H9 (cell line): ENCODE measurements at regions not wholly inside any gene's neighbourhood (a gene's known extent, or its start where the extent isn't known, plus 50 kb on each side); places are given as distances from the start of the nearest gene placed in this dataset.

Experiments
- DNase-seq: peaks from one replicate; pipeline ENCODE4 v3.0.0-alpha.2; 2017
- H2AFZ ChIP-seq: one replicate; pipeline ENCODE4 v1.6.1; 2013; ENCODE audit warnings: mild to moderate bottlenecking, low read length, control low read depth, moderate library complexity
- H2AK5ac ChIP-seq: 2 replicates; pipeline ENCODE4 v1.6.1; 2013; ENCODE audit warnings: low read length, control low read depth, mixed read lengths; ENCODE audit not compliant: insufficient read length
- H2BK120ac ChIP-seq: one replicate; pipeline ENCODE4 v1.6.1; 2013; ENCODE audit warnings: low read depth, mild to moderate bottlenecking, low read length, control low read depth, inconsistent platforms; ENCODE audit not compliant: poor library complexity, severe bottlenecking
- H2BK12ac ChIP-seq: 2 replicates; pipeline ENCODE4 v1.6.1; 2013; ENCODE audit warnings: low read length, control low read depth, mixed read lengths, low read depth; ENCODE audit not compliant: insufficient read length
- H2BK15ac ChIP-seq: 2 replicates; pipeline ENCODE4 v1.6.1; 2013; ENCODE audit warnings: low read depth, low read length, control low read depth
- H2BK20ac ChIP-seq: one replicate; pipeline ENCODE4 v1.6.1; 2013; ENCODE audit warnings: low read depth, mild to moderate bottlenecking, low read length, control low read depth, inconsistent platforms; ENCODE audit not compliant: poor library complexity, severe bottlenecking
- H2BK5ac ChIP-seq: 2 replicates; pipeline ENCODE4 v1.6.1; 2013; ENCODE audit warnings: low read length, control low read depth, mixed read lengths; ENCODE audit not compliant: insufficient read length
- H3K14ac ChIP-seq: 2 replicates; pipeline ENCODE4 v1.6.1; 2013; ENCODE audit warnings: low read length, control low read depth; ENCODE audit not compliant: insufficient read depth
- H3K18ac ChIP-seq: 2 replicates; pipeline ENCODE4 v1.6.1; 2013; ENCODE audit warnings: low read depth, mild to moderate bottlenecking, mixed read lengths, low read length, control low read depth; ENCODE audit not compliant: insufficient read length
- H3K23ac ChIP-seq: 2 replicates; pipeline ENCODE4 v1.6.1; 2013; ENCODE audit warnings: low read length, control low read depth, mixed read lengths, low read depth; ENCODE audit not compliant: insufficient read length
- H3K23me2 ChIP-seq: 2 replicates; pipeline ENCODE4 v1.6.1; 2013; ENCODE audit warnings: low read depth, mild to moderate bottlenecking, mixed read lengths, low read length, control low read depth; ENCODE audit not compliant: insufficient read length, poor library complexity, severe bottlenecking
- H3K27ac ChIP-seq: 2 replicates; pipeline ENCODE4 v1.5.1; 2013; ENCODE audit warnings: low read length, control low read depth, mixed read lengths, low read depth; ENCODE audit not compliant: insufficient read length
- H3K27me3 ChIP-seq: 2 replicates; pipeline ENCODE4 v1.6.1; 2013; ENCODE audit warnings: low read length, control low read depth, inconsistent platforms; ENCODE audit not compliant: insufficient read depth
- H3K4ac ChIP-seq: 2 replicates; pipeline ENCODE4 v1.6.1; 2013; ENCODE audit warnings: low read depth, mild to moderate bottlenecking, control low read depth, inconsistent platforms, low read length, moderate library complexity
- H3K4me1 ChIP-seq: 2 replicates; pipeline ENCODE4 v1.6.1; 2013; ENCODE audit warnings: low read length, control low read depth, inconsistent platforms; ENCODE audit not compliant: insufficient read depth
- H3K4me2 ChIP-seq: 2 replicates; pipeline ENCODE4 v1.6.1; 2013; ENCODE audit warnings: low read length, control low read depth, mixed read lengths; ENCODE audit not compliant: insufficient read length, insufficient read depth
- H3K56ac ChIP-seq: 2 replicates; pipeline ENCODE4 v1.6.1; 2013; ENCODE audit warnings: low read depth, mild to moderate bottlenecking, mixed read lengths, low read length, control low read depth; ENCODE audit not compliant: insufficient read length
- H3K79me1 ChIP-seq: 2 replicates; pipeline ENCODE4 v1.6.1; 2013; ENCODE audit warnings: low read depth, mild to moderate bottlenecking, moderate library complexity, low read length, control low read depth, inconsistent platforms; ENCODE audit not compliant: insufficient read depth, poor library complexity, severe bottlenecking
- H3K79me2 ChIP-seq: 2 replicates; pipeline ENCODE4 v1.6.1; 2013; ENCODE audit warnings: low read length, control low read depth, inconsistent platforms; ENCODE audit not compliant: insufficient read depth
- H3K9ac ChIP-seq: 2 replicates; pipeline ENCODE4 v1.6.1; 2013; ENCODE audit warnings: low read length, control low read depth, mixed read lengths; ENCODE audit not compliant: insufficient read length; ENCODE audit errors: extremely low read depth
- H3K9me3 ChIP-seq: one replicate; pipeline ENCODE4 v1.6.1; 2013; ENCODE audit warnings: low read depth, low read length, inconsistent platforms; ENCODE audit not compliant: control insufficient read depth
- H3T11ph ChIP-seq: one replicate; pipeline ENCODE4 v1.6.1; 2013; ENCODE audit warnings: mild to moderate bottlenecking, low read length, control low read depth, inconsistent platforms
- H4K20me1 ChIP-seq: one replicate; pipeline ENCODE4 v1.6.1; 2013; ENCODE audit not compliant: control insufficient read depth, insufficient read length, insufficient read depth
- H4K5ac ChIP-seq: 2 replicates; pipeline ENCODE4 v1.6.1; 2013; ENCODE audit warnings: low read depth, mild to moderate bottlenecking, mixed read lengths, low read length, control low read depth; ENCODE audit not compliant: insufficient read length
- H4K8ac ChIP-seq: replicated peaks from 2 replicates; pipeline ENCODE4 v1.6.1; 2013; ENCODE audit warnings: low read length, control low read depth, mixed read lengths, low read depth; ENCODE audit not compliant: insufficient read length
- H4K91ac ChIP-seq: 2 replicates; pipeline ENCODE4 v1.6.1; 2013; ENCODE audit warnings: low read depth, mild to moderate bottlenecking, moderate library complexity, mixed read lengths, low read length, control low read depth; ENCODE audit not compliant: insufficient read length
- H3K27ac Mint-ChIP-seq, 3 experiments: 2 replicates in 2 of 3; 3 replicates in 1 of 3; pipeline ENCODE4 v1.8.0; 2020 to 2021; ENCODE audit warnings: mixed read lengths in 3 of 3, mild to moderate bottlenecking in 1 of 3, moderate library complexity in 1 of 3
- H3K27me3 Mint-ChIP-seq: 2 replicates; pipeline ENCODE4 v1.8.0; 2021; ENCODE audit warnings: low read depth, mild to moderate bottlenecking, moderate library complexity, mixed read lengths
- H3K36me3 Mint-ChIP-seq, 3 experiments: 2 replicates in 2 of 3; 3 replicates in 1 of 3; pipeline ENCODE4 v1.8.0; 2020 to 2021; ENCODE audit warnings: low read depth in 3 of 3, mixed read lengths in 3 of 3; ENCODE audit not compliant: insufficient read depth in 1 of 3
- H3K4me1 Mint-ChIP-seq, 2 experiments: 2 replicates each; pipeline ENCODE4 v1.8.0; 2020; ENCODE audit warnings: mixed read lengths in 2 of 2
- H3K4me3 Mint-ChIP-seq, 2 experiments: 2 replicates in 1 of 2; 3 replicates in 1 of 2; pipeline ENCODE4 v1.8.0; 2020 to 2021; ENCODE audit warnings: mild to moderate bottlenecking in 2 of 2, mixed read lengths in 2 of 2, moderate library complexity in 1 of 2
- H3K9me3 Mint-ChIP-seq, 2 experiments: 2 replicates in 1 of 2; 3 replicates in 1 of 2; pipeline ENCODE4 v1.8.0; 2020; ENCODE audit warnings: mild to moderate bottlenecking in 2 of 2, mixed read lengths in 2 of 2, moderate library complexity in 1 of 2
- CTCF ChIP-seq: fragments of 200-600 bp; sonication (generic); conservative IDR thresholded peaks from 3 replicates; pipeline ENCODE4 v1.8.0; 2021; ENCODE audit warnings: antibody characterized with exemption, mild to moderate bottlenecking
- WGBS: extraction: QIAGEN DNeasy Blood & Tissue Kit; methylation state at CpG from one replicate; pipeline ENCODE4 v1.1.7; 2013; ENCODE audit warnings: missing lambda C conversion rate, low lambda C conversion rate, mixed read lengths; ENCODE audit not compliant: insufficient read length; ENCODE audit errors: extremely low coverage; 5-methylcytosine and 5-hydroxymethylcytosine counted together

DNA sequence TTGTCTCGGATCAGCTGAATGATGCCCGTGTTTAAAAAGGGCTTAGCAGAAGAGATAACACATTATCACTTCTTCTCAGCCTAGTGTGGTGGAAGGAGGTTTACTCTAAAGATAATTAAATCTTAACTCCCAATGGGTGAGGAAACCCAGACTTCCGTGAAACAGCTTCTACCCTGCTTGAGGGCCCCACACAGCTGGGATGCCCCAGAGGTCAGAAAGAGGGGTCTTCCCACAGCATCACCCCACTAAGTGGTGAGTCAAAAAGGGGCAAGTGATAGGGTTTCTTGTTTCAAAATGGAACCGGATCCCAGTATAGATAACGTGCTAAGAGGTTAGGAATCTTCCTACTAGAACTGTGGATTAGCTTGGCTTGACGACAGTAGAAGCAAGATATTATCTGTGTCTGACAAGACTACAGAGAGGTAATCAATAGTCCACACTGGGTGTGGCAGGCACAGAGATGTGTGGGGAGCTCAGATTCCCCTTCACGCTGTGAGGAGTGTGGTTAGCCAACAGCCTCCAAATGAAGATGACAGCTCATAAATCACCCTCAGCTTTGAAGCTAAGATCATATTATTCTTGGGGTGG lies 129.6 kb upstream of the COPS8 start:
- peaks cover 12 to 20% (median 14%) of the 10 kb centered on the region in 3 experiments for H3K36me3 Mint-ChIP-seq
- Histone ChIP-seq H3K56ac (no peak overlapping the region), H4K8ac (no peak overlapping the region), H3K23me2 (no peaks in the 10 kb centered on the region), H3K27me3 (no peaks in the 10 kb centered on the region), H3K23ac (no peak overlapping the region), H3K79me1 (no peaks in the 10 kb centered on the region), H4K5ac (no peak overlapping the region), H4K91ac (no peak overlapping the region), H3K18ac (no peak overlapping the region), H2AK5ac (no peak overlapping the region), H2BK12ac (no peak overlapping the region), H3K4me1 (no peaks in the 10 kb centered on the region), H3K9me3 (no peaks in the 10 kb centered on the region), H2BK20ac (no peak overlapping the region), H2BK15ac (no peak overlapping the region), H2BK120ac (no peak overlapping the region), H3K4me2 (no peak overlapping the region), H3K27ac (no peak overlapping the region), H3K14ac (no peak overlapping the region), H2AFZ (no peak overlapping the region), H3K4ac (no peak overlapping the region), H3K79me2 (no peaks in the 10 kb centered on the region), H3K9ac (no peak overlapping the region), H2BK5ac (no peak overlapping the region), H4K20me1 (no peaks in the 10 kb centered on the region), H3T11ph (no peak overlapping the region)
- DNase-seq, result no peak
- H3K4me3 Mint-ChIP-seq, result no peak overlapping the region
- no peaks in the 10 kb centered on the region for H3K4me1 Mint-ChIP-seq
- WGBS, result no CpG with 5 or more reads among the region's 7 CpGs
- no peak for TF ChIP-seq CTCF
- peaks cover 10 to 15% of the 10 kb centered on the region in 2 experiments for H3K9me3 Mint-ChIP-seq
- H3K27ac Mint-ChIP-seq, result no peak overlapping the region
- H3K27me3 Mint-ChIP-seq, result peaks cover 17% of the 10 kb centered on the region
